Parathyroid adenoma (tissue), 2 donors: ENCODE measurements at regions not wholly inside any gene's neighbourhood (a gene's known extent, or its start where the extent isn't known, plus 50 kb on each side); places are given as distances from the start of the nearest gene placed in this dataset.
A peak's percentile ranks its signal among the peaks of the same experiment; 100 is the strongest.
"Not testable (repeated sequence)": the region's sequence is repeated elsewhere in the genome, so short reads cannot be mapped to it uniquely, and the experiment has no call there.

Experiments
- H2AFZ ChIP-seq: fragments of 300-600 bp; sonication (generic); one replicate; pipeline ENCODE4 v1.7.0; 2017; ENCODE audit warnings: antibody characterized with exemption, mild to moderate bottlenecking
- H3K27ac ChIP-seq: fragments of 300-600 bp; sonication (generic); one replicate; pipeline ENCODE4 v1.7.0; 2017
- H3K27me3 ChIP-seq: fragments of 300-600 bp; sonication (generic); one replicate; pipeline ENCODE4 v1.7.0; 2017; ENCODE audit warnings: low read length; ENCODE audit not compliant: control insufficient read depth, insufficient read depth
- H3K36me3 ChIP-seq: fragments of 300-600 bp; sonication (generic); one replicate; pipeline ENCODE4 v1.7.0; 2017; ENCODE audit warnings: low read length; ENCODE audit not compliant: control insufficient read depth, insufficient read depth
- H3K4me1 ChIP-seq: fragments of 300-600 bp; sonication (generic); one replicate; pipeline ENCODE4 v1.7.0; 2017; ENCODE audit warnings: control low read depth
- H3K4me2 ChIP-seq: fragments of 300-600 bp; sonication (generic); one replicate; pipeline ENCODE4 v1.7.0; 2017; ENCODE audit warnings: low read length
- H3K4me3 ChIP-seq: fragments of 300-600 bp; sonication (generic); one replicate; pipeline ENCODE4 v1.7.0; 2017; ENCODE audit warnings: low read depth, low read length
- H3K79me2 ChIP-seq: fragments of 300-600 bp; sonication (generic); one replicate; pipeline ENCODE4 v1.7.0; 2017; ENCODE audit warnings: control low read depth
- H3K9ac ChIP-seq: fragments of 300-600 bp; sonication (generic); one replicate; pipeline ENCODE4 v1.7.0; 2017; ENCODE audit warnings: mild to moderate bottlenecking
- H3K9me3 ChIP-seq: fragments of 300-600 bp; sonication (generic); one replicate; pipeline ENCODE4 v1.7.0; 2017; ENCODE audit warnings: low read length; ENCODE audit not compliant: control insufficient read depth
- TF ChIP-seq, protein P1 (sequence below): fragments of 300-600 bp; sonication (generic); IDR thresholded peaks from one replicate; pipeline ENCODE4 v1.7.0; 2017; ENCODE audit warnings: antibody characterized with exemption, mild to moderate bottlenecking
- donor health status: primary hyperparathyroidism.

GRCh38 chr6:142645663-142646062 is 299.3 kb downstream of the HIVEP2 start:
- no peaks in the 10 kb centered on the region for H3K27me3 ChIP-seq

GRCh38 chr6:142647449-142648035 is 297.4 kb downstream of the HIVEP2 start:
- TF ChIP-seq, protein P1, sequence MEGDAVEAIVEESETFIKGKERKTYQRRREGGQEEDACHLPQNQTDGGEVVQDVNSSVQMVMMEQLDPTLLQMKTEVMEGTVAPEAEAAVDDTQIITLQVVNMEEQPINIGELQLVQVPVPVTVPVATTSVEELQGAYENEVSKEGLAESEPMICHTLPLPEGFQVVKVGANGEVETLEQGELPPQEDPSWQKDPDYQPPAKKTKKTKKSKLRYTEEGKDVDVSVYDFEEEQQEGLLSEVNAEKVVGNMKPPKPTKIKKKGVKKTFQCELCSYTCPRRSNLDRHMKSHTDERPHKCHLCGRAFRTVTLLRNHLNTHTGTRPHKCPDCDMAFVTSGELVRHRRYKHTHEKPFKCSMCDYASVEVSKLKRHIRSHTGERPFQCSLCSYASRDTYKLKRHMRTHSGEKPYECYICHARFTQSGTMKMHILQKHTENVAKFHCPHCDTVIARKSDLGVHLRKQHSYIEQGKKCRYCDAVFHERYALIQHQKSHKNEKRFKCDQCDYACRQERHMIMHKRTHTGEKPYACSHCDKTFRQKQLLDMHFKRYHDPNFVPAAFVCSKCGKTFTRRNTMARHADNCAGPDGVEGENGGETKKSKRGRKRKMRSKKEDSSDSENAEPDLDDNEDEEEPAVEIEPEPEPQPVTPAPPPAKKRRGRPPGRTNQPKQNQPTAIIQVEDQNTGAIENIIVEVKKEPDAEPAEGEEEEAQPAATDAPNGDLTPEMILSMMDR: no peak
- Histone ChIP-seq H2AFZ (peak overlapping the region; percentile 18), H3K27ac (no peak overlapping the region), H3K79me2 (no peaks in the 10 kb centered on the region), H3K9ac (no peak overlapping the region), H3K27me3 (no peaks in the 10 kb centered on the region), H3K9me3 (no peaks in the 10 kb centered on the region), H3K4me2 (no peak overlapping the region), H3K36me3 (no peaks in the 10 kb centered on the region), H3K4me1 (no peaks in the 10 kb centered on the region), H3K4me3 (no peak overlapping the region)

More at GRCh38 chr6:142645663-142646062, 299.3 kb downstream of the HIVEP2 start:
- Histone ChIP-seq H3K27ac (no peak overlapping the region), H3K4me2 (no peak overlapping the region), H3K36me3 (no peaks in the 10 kb centered on the region), H3K4me1 (no peaks in the 10 kb centered on the region), H3K79me2 (no peaks in the 10 kb centered on the region), H2AFZ (no peak overlapping the region), H3K4me3 (no peak overlapping the region), H3K9ac (no peak overlapping the region), H3K9me3 (no peaks in the 10 kb centered on the region)
- TF ChIP-seq, protein P1: no peak

- H3K4me2 ChIP-seq: no peak overlapping the region
- no peaks in the 10 kb centered on the region for H3K9me3 ChIP-seq
- no peaks in the 10 kb centered on the region for H3K36me3 ChIP-seq
- H2AFZ ChIP-seq: peak overlapping the region; percentile 18
- no peak overlapping the region for H3K9ac ChIP-seq
- TF ChIP-seq, protein P1: no peak
- no peaks in the 10 kb centered on the region for H3K4me1 ChIP-seq
- no peak overlapping the region for H3K27ac ChIP-seq
- H3K4me3 ChIP-seq: no peak overlapping the region
- no peaks in the 10 kb centered on the region for H3K79me2 ChIP-seq
- H3K27me3 ChIP-seq: no peaks in the 10 kb centered on the region
Measured at GRCh38 chr6:142648036-142648451, 296.9 kb downstream of the HIVEP2 start.

- H3K4me3 ChIP-seq: no peak overlapping the region
- H3K27ac ChIP-seq: no peak overlapping the region
- no peaks in the 10 kb centered on the region for H3K27me3 ChIP-seq
- H3K79me2 ChIP-seq: no peaks in the 10 kb centered on the region
- TF ChIP-seq, protein P1: no peak
- H3K4me2 ChIP-seq: no peak overlapping the region
- H3K9ac ChIP-seq: no peak overlapping the region
- no peaks in the 10 kb centered on the region for H3K4me1 ChIP-seq
- H2AFZ ChIP-seq: no peak overlapping the region
- H3K36me3 ChIP-seq: no peaks in the 10 kb centered on the region
- no peaks in the 10 kb centered on the region for H3K9me3 ChIP-seq
Measured at GRCh38 chr6:142648526-142648925, 296.4 kb downstream of the HIVEP2 start.

DNA sequence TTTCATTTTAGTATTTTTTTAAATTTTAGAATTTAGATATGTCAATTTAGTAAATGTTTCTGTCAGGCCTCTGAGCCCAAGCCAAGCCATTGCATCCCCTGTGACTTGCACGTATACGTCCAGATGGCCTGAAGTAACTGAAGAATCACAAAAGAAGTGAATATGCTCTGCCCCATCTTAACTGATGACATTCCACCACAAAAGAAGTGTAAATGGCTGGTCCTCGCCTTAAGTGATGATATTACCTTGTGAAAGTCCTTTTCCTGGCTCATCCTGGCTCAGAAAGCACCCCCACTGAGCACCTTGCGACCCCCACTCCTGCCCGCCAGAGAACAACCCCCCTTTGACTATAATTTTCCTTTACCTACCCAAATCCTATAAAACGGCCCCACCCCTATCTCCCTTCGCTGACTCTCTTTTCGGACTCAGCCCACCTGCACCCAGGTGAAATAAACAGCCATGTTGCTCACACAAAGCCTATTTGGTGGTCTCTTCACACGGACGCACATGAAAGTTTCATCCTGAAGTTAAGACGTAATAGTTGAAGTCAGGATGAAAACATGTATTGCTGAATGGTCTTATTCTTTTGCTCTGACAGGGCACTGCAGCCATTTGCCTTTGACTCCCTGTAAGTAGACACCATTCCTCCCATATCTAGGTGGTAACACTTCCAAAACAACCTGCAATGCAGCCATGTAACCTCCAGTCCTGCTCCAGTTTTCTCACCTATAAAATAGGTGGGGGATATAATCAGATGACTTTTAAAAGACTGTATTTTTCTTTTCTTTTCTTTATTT is 295.3 kb downstream of the HIVEP2 start:
- not testable (repeated sequence) for H3K79me2 ChIP-seq, H3K9ac ChIP-seq, H3K4me1 ChIP-seq, H3K27me3 ChIP-seq, H2AFZ ChIP-seq, H3K9me3 ChIP-seq, H3K36me3 ChIP-seq, H3K4me3 ChIP-seq, H3K27ac ChIP-seq, H3K4me2 ChIP-seq
